ENCODE measurements at regions not wholly inside any gene's neighbourhood (a gene's known extent, or its start where the extent isn't known, plus 50 kb on each side); places are given as distances from the start of the nearest gene placed in this dataset.

DNA sequence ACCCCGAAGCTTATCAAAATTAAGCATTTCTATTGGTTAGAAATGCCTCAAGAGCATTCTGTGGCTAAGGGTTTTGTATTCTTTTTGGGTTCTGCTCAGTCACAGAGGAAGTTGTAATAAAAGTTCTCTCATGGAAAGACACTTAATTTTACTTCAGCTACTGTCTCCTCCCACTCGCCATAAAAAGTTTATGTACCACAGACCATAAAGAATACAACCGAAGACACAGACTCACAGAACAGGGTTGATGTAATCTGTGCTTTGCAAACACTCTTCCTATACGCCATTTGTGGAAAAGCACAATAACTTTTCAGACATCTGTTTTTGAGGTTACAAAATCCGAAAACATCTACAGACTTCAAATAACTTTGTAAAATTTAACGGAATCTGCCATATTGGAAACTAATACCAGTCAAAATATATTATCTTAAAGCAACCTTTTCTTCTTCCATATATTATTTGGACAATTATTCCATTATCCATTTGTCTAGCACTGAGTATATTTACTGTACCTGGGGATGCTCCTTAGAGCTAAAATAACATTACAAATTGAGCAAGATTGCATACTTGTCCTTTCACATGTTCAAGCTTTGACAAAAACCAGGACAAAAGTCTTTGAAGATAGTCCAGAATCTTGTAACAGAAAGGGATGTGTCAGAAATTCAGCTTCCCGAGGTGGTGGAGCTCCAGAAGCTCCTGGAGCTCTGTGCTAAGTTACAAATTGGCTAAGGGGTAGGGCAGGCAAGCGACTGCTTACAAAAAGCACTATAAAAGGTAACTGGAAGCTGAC, 219.0 kb upstream of the MEOX2 start:
- DNase-seq (peak in 2 of 5 donors; percentile 58 to 63), FAIRE-seq (no peak)
- intact Hi-C loops (cut with DNase I), result no loop called here
- Histone ChIP-seq H3K4me1 (ENCODE audit: control insufficient read depth in 2 of 3, insufficient read depth in 2 of 3, low read depth in 1 of 3, low read length in 3 of 3) (no peaks in the 10 kb centered on the region), H3K36me3 (ENCODE audit: control insufficient read depth in 2 of 3, insufficient read depth in 3 of 3, low read length in 3 of 3) (no peaks in the 10 kb centered on the region), H3K4me3 (ENCODE audit: low read length in 3 of 3) (no peak overlapping the region), H3K27ac (ENCODE audit: low read depth in 2 of 2, low read length in 2 of 2) (no peak overlapping the region), H3K9me3 (ENCODE audit: control insufficient read depth in 2 of 3, insufficient read depth in 1 of 3, low read length in 3 of 3) (no peaks in the 10 kb centered on the region), H3K9ac (ENCODE audit: low read length in 3 of 3) (no peak overlapping the region), H3K27me3 (ENCODE audit: control insufficient read depth, insufficient read depth, low read length) (no peaks in the 10 kb centered on the region)
- TF ChIP-seq CTCF (IDR thresholded peaks at IDR 0.05; ENCODE audit: borderline replicate concordance, extremely low read depth, insufficient read depth), result no peak

- Histone ChIP-seq H3K4me3 (ENCODE audit: low read length in 3 of 3) (no peak overlapping the region), H3K9me3 (ENCODE audit: control insufficient read depth in 2 of 3, insufficient read depth in 1 of 3, low read length in 3 of 3) (no peaks in the 10 kb centered on the region), H3K27me3 (ENCODE audit: control insufficient read depth, insufficient read depth, low read length) (no peaks in the 10 kb centered on the region), H3K27ac (ENCODE audit: low read depth in 2 of 2, low read length in 2 of 2) (no peak overlapping the region), H3K4me1 (ENCODE audit: control insufficient read depth in 2 of 3, insufficient read depth in 2 of 3, low read depth in 1 of 3, low read length in 3 of 3) (no peaks in the 10 kb centered on the region), H3K36me3 (ENCODE audit: control insufficient read depth in 2 of 3, insufficient read depth in 3 of 3, low read length in 3 of 3) (no peaks in the 10 kb centered on the region), H3K9ac (ENCODE audit: low read length in 3 of 3) (no peak overlapping the region)
- peak in 2 of 5 donors; percentile 20 to 26 for DNase-seq
- intact Hi-C loops (cut with DNase I), result no loop called here
- TF ChIP-seq CTCF (IDR thresholded peaks at IDR 0.05; ENCODE audit: borderline replicate concordance, extremely low read depth, insufficient read depth), result no peak
- no peak for FAIRE-seq
These were observed 204.8 kb upstream of the MEOX2 start for GRCh38 chr7:15891151-15891881.

GRCh38 chr7:15889507-15889906, 203.0 kb upstream of the MEOX2 start:
- no peaks in the 10 kb centered on the region for H3K36me3 ChIP-seq (ENCODE audit: control insufficient read depth in 2 of 3, insufficient read depth in 3 of 3, low read length in 3 of 3)
- H3K27ac ChIP-seq (ENCODE audit: low read depth in 2 of 2, low read length in 2 of 2), result no peak overlapping the region
- H3K4me3 ChIP-seq (ENCODE audit: low read length in 3 of 3), result no peak overlapping the region
- TF ChIP-seq CTCF (IDR thresholded peaks at IDR 0.05; ENCODE audit: borderline replicate concordance, extremely low read depth, insufficient read depth), result peak; percentile 2
- H3K9ac ChIP-seq (ENCODE audit: low read length in 3 of 3), result no peak overlapping the region
- intact Hi-C loops (cut with DNase I), result no loop called here
- H3K27me3 ChIP-seq (ENCODE audit: control insufficient read depth, insufficient read depth, low read length), result no peaks in the 10 kb centered on the region
- DNase-seq (no peak), FAIRE-seq (no peak)
- no peaks in the 10 kb centered on the region for H3K9me3 ChIP-seq (ENCODE audit: control insufficient read depth in 2 of 3, insufficient read depth in 1 of 3, low read length in 3 of 3)
- H3K4me1 ChIP-seq (ENCODE audit: control insufficient read depth in 2 of 3, insufficient read depth in 2 of 3, low read depth in 1 of 3, low read length in 3 of 3), result no peaks in the 10 kb centered on the region

Data from kidney (tissue), 13 donors.